IgD-negative memory B cell (primary cell): ENCODE measurements at regions not wholly inside any gene's neighbourhood (a gene's known extent, or its start where the extent isn't known, plus 50 kb on each side); places are given as distances from the start of the nearest gene placed in this dataset.
A peak's percentile ranks its signal among the peaks of the same experiment; 100 is the strongest.

Source experiments
- H3K27ac Mint-ChIP-seq, 3 donors: one replicate each; pipeline ENCODE4 v1.8.0; 2020 to 2022; ENCODE audit warnings: mild to moderate bottlenecking in 3 of 3, mixed read lengths in 3 of 3, moderate library complexity in 1 of 3
- H3K27me3 Mint-ChIP-seq: one replicate; pipeline ENCODE4 v1.8.0; 2021; ENCODE audit warnings: mixed read lengths
- H3K36me3 Mint-ChIP-seq: one replicate; pipeline ENCODE4 v1.8.0; 2020; ENCODE audit warnings: mild to moderate bottlenecking, mixed read lengths
- H3K4me1 Mint-ChIP-seq, 3 donors: one replicate each; pipeline ENCODE4 v1.8.0; 2020 to 2022; ENCODE audit warnings: mixed read lengths in 3 of 3, mild to moderate bottlenecking in 1 of 3
- H3K4me3 Mint-ChIP-seq, 4 donors: one replicate each; pipeline ENCODE4 v1.8.0; 2020 to 2022; ENCODE audit warnings: mild to moderate bottlenecking in 4 of 4, mixed read lengths in 4 of 4, moderate library complexity in 3 of 4
- H3K9me3 Mint-ChIP-seq, 3 donors: one replicate each; pipeline ENCODE4 v1.8.0; 2020 to 2021; ENCODE audit warnings: mixed read lengths in 3 of 3, mild to moderate bottlenecking in 1 of 3

- Mint-ChIP-seq H3K4me3 (no peak overlapping the region), H3K4me1 (no peaks in the 10 kb centered on the region), H3K27ac (no peak overlapping the region), H3K27me3 (peaks cover 9% of the 10 kb centered on the region), H3K36me3 (peaks cover 1% of the 10 kb centered on the region), H3K9me3 (peaks cover 0 to 6% (median 3%) of the 10 kb centered on the region in 3 donors)
These were observed 171.8 kb upstream of the GPR26 start for GRCh38 chr10:123494301-123494808.

DNA sequence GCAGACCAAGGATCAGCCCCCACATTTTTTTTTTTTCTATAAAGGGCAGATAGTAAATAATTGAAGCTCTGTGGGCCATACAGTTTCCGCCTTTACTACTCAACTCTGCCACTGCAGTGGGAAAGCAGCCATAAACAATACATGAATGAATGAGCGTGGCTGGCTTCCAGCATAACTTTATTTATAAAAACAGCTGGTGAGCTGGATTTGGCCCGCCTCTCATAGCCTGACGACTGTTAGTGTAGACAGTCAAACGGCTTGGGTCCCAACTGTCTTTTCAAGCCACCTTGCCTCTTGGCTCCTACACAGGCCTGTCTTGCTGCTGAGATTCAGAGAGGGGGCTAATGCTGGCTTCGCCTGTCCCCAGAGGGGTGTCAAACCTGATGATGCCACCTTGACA, 169.8 kb upstream of the GPR26 start:
- no peaks in the 10 kb centered on the region for H3K4me1 Mint-ChIP-seq
- peaks cover 7% of the 10 kb centered on the region for H3K27me3 Mint-ChIP-seq
- peaks cover under 1% of the 10 kb centered on the region for H3K36me3 Mint-ChIP-seq
- H3K4me3 Mint-ChIP-seq: no peak overlapping the region
- H3K27ac Mint-ChIP-seq: no peak overlapping the region
- peaks cover 0 to 4% (median 0%) of the 10 kb centered on the region in 3 donors for H3K9me3 Mint-ChIP-seq

GRCh38 chr10:123496996-123497660, 169.0 kb upstream of the GPR26 start:
- Mint-ChIP-seq H3K4me3 (no peak overlapping the region), H3K27ac (no peak overlapping the region), H3K9me3 (peaks cover 0 to 6% (median 0%) of the 10 kb centered on the region in 3 donors), H3K27me3 (peaks cover 3% of the 10 kb centered on the region), H3K4me1 (no peaks in the 10 kb centered on the region), H3K36me3 (no peaks in the 10 kb centered on the region)

GRCh38 chr10:123500110-123500509, 166.0 kb upstream of the GPR26 start:
- Mint-ChIP-seq H3K9me3 (peaks cover 0 to 3% (median 0%) of the 10 kb centered on the region in 3 donors), H3K27ac (no peak overlapping the region), H3K4me1 (no peaks in the 10 kb centered on the region)

DNA sequence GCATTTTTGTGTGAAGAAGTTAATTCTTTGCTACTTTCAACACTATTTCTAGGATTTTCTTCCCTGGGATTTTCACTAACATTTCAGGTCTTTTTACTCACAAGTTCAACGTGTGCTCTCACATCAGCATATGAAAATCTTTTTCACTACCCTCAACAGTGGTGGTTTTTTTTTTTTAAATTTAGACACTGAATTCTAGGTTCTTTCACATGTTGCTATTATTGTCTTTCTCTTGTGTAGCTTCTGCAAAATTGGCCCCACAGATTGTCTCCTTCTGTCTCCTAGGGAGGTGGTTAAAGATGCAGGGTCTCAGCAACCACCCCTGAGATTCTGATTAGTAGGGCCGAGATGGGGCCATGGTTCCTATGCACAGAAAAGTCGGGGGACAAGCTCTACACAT, 165.0 kb upstream of the GPR26 start:
- Mint-ChIP-seq H3K27me3 (no peaks in the 10 kb centered on the region), H3K36me3 (no peaks in the 10 kb centered on the region), H3K4me3 (no peak overlapping the region), H3K27ac (no peak overlapping the region), H3K4me1 (no peaks in the 10 kb centered on the region), H3K9me3 (peaks cover 0 to 2% (median 0%) of the 10 kb centered on the region in 3 donors)

More at GRCh38 chr10:123500110-123500509, 166.0 kb upstream of the GPR26 start:
- no peaks in the 10 kb centered on the region for H3K36me3 Mint-ChIP-seq
- H3K4me3 Mint-ChIP-seq: no peak overlapping the region
- H3K27me3 Mint-ChIP-seq: no peaks in the 10 kb centered on the region

- H3K4me3 Mint-ChIP-seq: no peak overlapping the region
- H3K4me1 Mint-ChIP-seq: no peaks in the 10 kb centered on the region
- H3K9me3 Mint-ChIP-seq: peaks cover 0 to 2% (median 0%) of the 10 kb centered on the region in 3 donors
- H3K36me3 Mint-ChIP-seq: no peaks in the 10 kb centered on the region
- no peaks in the 10 kb centered on the region for H3K27me3 Mint-ChIP-seq
- no peak overlapping the region for H3K27ac Mint-ChIP-seq
These were observed 163.2 kb upstream of the GPR26 start for GRCh38 chr10:123502983-123503382.

GRCh38 chr10:123506455-123506854, 159.7 kb upstream of the GPR26 start:
- Mint-ChIP-seq H3K4me1 (no peaks in the 10 kb centered on the region), H3K27ac (peak overlapping the region in 1 of 3 donors; percentile 11), H3K27me3 (no peaks in the 10 kb centered on the region), H3K9me3 (peaks cover 0 to 2% (median 0%) of the 10 kb centered on the region in 3 donors), H3K36me3 (peaks cover 1% of the 10 kb centered on the region), H3K4me3 (no peak overlapping the region)

DNA sequence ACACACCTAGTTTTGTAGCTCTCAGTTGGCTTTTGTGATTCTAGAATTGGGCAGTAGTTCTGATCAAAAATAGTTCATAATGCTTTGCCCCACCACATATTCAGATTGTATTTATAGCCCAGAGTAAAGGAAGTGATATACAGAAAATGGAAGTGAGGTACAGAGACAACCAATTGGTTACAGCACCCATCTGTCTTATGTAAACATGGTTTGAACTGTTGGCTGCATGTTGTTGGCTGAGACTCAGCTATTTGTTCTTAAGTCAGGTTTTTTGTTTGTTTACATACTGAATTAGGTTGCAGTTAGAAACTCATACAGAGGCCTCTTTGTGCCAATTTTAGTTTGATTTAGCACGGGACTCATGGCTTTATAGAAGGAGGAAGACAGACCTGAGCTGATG, 158.9 kb upstream of the GPR26 start:
- Mint-ChIP-seq H3K9me3 (no peaks in the 10 kb centered on the region), H3K36me3 (peaks cover 1% of the 10 kb centered on the region), H3K4me3 (no peak overlapping the region), H3K27me3 (no peaks in the 10 kb centered on the region), H3K4me1 (no peaks in the 10 kb centered on the region), H3K27ac (peak overlapping the region in 1 of 3 donors; percentile 61)

DNA sequence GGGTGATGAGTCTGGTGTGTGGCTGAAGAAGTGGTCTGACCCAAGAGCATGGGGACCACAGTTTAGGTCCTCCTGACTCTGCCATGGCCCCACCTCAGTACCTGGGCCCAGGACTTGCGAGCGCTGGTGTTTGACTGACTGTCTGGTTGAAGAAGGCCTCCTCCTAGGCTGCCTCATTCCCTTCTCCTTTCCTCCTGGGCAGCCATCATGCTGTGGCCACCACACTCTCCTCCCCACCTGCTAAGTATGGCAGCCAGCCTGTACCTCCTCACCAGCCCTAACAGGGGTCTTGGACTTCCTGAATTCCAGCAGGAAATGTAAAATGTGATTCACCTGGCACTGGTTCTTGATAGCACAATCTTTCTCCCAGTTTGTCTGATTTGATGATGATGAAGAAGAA, 156.8 kb upstream of the GPR26 start:
- peaks cover 1% of the 10 kb centered on the region for H3K36me3 Mint-ChIP-seq
- no peaks in the 10 kb centered on the region for H3K9me3 Mint-ChIP-seq
- H3K27ac Mint-ChIP-seq: no peak overlapping the region
- no peaks in the 10 kb centered on the region for H3K27me3 Mint-ChIP-seq
- H3K4me1 Mint-ChIP-seq: no peaks in the 10 kb centered on the region
- no peak overlapping the region for H3K4me3 Mint-ChIP-seq

- Mint-ChIP-seq H3K4me3 (no peak overlapping the region), H3K4me1 (no peaks in the 10 kb centered on the region), H3K9me3 (no peaks in the 10 kb centered on the region)
These were observed 153.0 kb upstream of the GPR26 start for GRCh38 chr10:123512901-123513775.

GRCh38 chr10:123513870-123514269, 152.3 kb upstream of the GPR26 start:
- Mint-ChIP-seq H3K36me3 (peaks cover 1% of the 10 kb centered on the region), H3K4me3 (no peak overlapping the region), H3K27me3 (peaks cover 4% of the 10 kb centered on the region), H3K27ac (no peak overlapping the region), H3K9me3 (no peaks in the 10 kb centered on the region), H3K4me1 (no peaks in the 10 kb centered on the region)

More at GRCh38 chr10:123512901-123513775, 153.0 kb upstream of the GPR26 start:
- Mint-ChIP-seq H3K27me3 (peaks cover 4% of the 10 kb centered on the region), H3K27ac (no peak overlapping the region), H3K36me3 (peaks cover 1% of the 10 kb centered on the region)

GRCh38 chr10:123514996-123515395, 151.2 kb upstream of the GPR26 start:
- H3K4me3 Mint-ChIP-seq: no peak overlapping the region
- no peaks in the 10 kb centered on the region for H3K4me1 Mint-ChIP-seq
- H3K27me3 Mint-ChIP-seq: peaks cover 7% of the 10 kb centered on the region
- no peak overlapping the region for H3K27ac Mint-ChIP-seq
- H3K36me3 Mint-ChIP-seq: peaks cover 1% of the 10 kb centered on the region
- H3K9me3 Mint-ChIP-seq: no peaks in the 10 kb centered on the region

GRCh38 chr10:123515661-123516060, 150.5 kb upstream of the GPR26 start:
- Mint-ChIP-seq H3K27ac (no peak overlapping the region), H3K4me1 (no peaks in the 10 kb centered on the region), H3K36me3 (no peaks in the 10 kb centered on the region), H3K4me3 (no peak overlapping the region), H3K27me3 (peaks cover 7% of the 10 kb centered on the region), H3K9me3 (no peaks in the 10 kb centered on the region)

GRCh38 chr10:123516291-123516690, 149.9 kb upstream of the GPR26 start:
- Mint-ChIP-seq H3K27me3 (peaks cover 9% of the 10 kb centered on the region), H3K4me3 (no peak overlapping the region), H3K27ac (no peak overlapping the region), H3K9me3 (no peaks in the 10 kb centered on the region), H3K36me3 (no peaks in the 10 kb centered on the region), H3K4me1 (no peaks in the 10 kb centered on the region)

DNA sequence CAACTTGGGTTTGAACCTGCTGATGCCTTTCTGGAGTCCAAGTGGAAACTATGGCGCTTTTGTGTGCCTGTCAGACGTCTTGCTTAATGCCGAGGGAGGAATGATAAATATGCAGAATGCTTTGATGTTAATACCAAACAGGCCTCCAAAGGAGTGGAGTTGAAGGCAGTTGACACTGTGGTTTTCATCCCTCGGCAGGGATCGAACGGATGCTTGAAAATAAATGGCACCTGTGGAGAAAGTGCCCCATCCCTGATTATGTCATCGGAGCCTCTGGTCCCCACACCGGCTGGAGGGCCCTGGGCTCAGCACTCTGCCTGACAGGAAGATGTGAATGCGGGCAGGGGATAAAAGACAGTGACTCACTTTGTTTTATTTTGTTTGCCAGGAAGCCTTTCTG, 148.7 kb upstream of the GPR26 start:
- Mint-ChIP-seq H3K27ac (peak overlapping the region in 1 of 3 donors; percentile 53), H3K4me1 (no peaks in the 10 kb centered on the region), H3K36me3 (no peaks in the 10 kb centered on the region), H3K9me3 (no peaks in the 10 kb centered on the region), H3K27me3 (peaks cover 9% of the 10 kb centered on the region), H3K4me3 (no peak overlapping the region)
